ENCODE measurements at regions not wholly inside any gene's neighbourhood (a gene's known extent, or its start where the extent isn't known, plus 50 kb on each side); places are given as distances from the start of the nearest gene placed in this dataset.

- no peak overlapping the region for H3K4me3 ChIP-seq (ENCODE audit: low read length)
- DNase-seq (ENCODE audit: low read depth) = no peak
- TF ChIP-seq CTCF (conservative IDR thresholded peaks at IDR 0.05; ENCODE audit: low read depth, low read length) = no peak
These were observed 82.2 kb upstream of the SLC22A16 start for GRCh38 chr6:110558575-110558974.

- TF ChIP-seq CTCF (conservative IDR thresholded peaks at IDR 0.05; ENCODE audit: low read depth, low read length) = no peak
- DNase-seq (ENCODE audit: low read depth) = no peak
- H3K4me3 ChIP-seq (ENCODE audit: low read length) = no peak overlapping the region
These were observed 80.8 kb upstream of the SLC22A16 start for GRCh38 chr6:110557199-110557598.

GRCh38 chr6:110556317-110557110 lies 80.1 kb upstream of the SLC22A16 start:
- TF ChIP-seq CTCF (conservative IDR thresholded peaks at IDR 0.05; ENCODE audit: low read depth, low read length) = no peak

GRCh38 chr6:110554966-110555460 lies 78.6 kb upstream of the SLC22A16 start:
- no peak for DNase-seq (ENCODE audit: low read depth)
- no peak overlapping the region for H3K4me3 ChIP-seq (ENCODE audit: low read length)
- TF ChIP-seq CTCF (conservative IDR thresholded peaks at IDR 0.05; ENCODE audit: low read depth, low read length) = no peak

More at GRCh38 chr6:110556317-110557110, 80.1 kb upstream of the SLC22A16 start:
- DNase-seq (ENCODE audit: low read depth) = no peak
- no peak overlapping the region for H3K4me3 ChIP-seq (ENCODE audit: low read length)

- TF ChIP-seq CTCF (conservative IDR thresholded peaks at IDR 0.05; ENCODE audit: low read depth, low read length) = no peak
These were observed 78.0 kb upstream of the SLC22A16 start for GRCh38 chr6:110554441-110554840.

GRCh38 chr6:110552901-110553641 lies 76.7 kb upstream of the SLC22A16 start:
- no peak overlapping the region for H3K4me3 ChIP-seq (ENCODE audit: low read length)
- DNase-seq (ENCODE audit: low read depth) = no peak
- no peak for TF ChIP-seq CTCF (conservative IDR thresholded peaks at IDR 0.05; ENCODE audit: low read depth, low read length)

More at GRCh38 chr6:110554441-110554840, 78.0 kb upstream of the SLC22A16 start:
- H3K4me3 ChIP-seq (ENCODE audit: low read length) = no peak overlapping the region
- no peak for DNase-seq (ENCODE audit: low read depth)
